Loucy (cell line): ENCODE measurements at regions not wholly inside any gene's neighbourhood (a gene's known extent, or its start where the extent isn't known, plus 50 kb on each side); places are given as distances from the start of the nearest gene placed in this dataset.

Experiments used
- H2AFZ ChIP-seq: fragments of 200-600 bp; sonication (generic); 2 replicates; pipeline ENCODE4 v1.6.0; 2016; ENCODE audit warnings: antibody characterized with exemption, mild to moderate bottlenecking, low read length, moderate library complexity
- H3F3A ChIP-seq: fragments of 200-600 bp; 2 replicates; pipeline ENCODE4 v1.6.0; 2016; ENCODE audit warnings: antibody characterized with exemption, low read depth, mild to moderate bottlenecking
- H3K27me3 ChIP-seq: fragments of 200-600 bp; sonication (generic); 2 replicates; pipeline ENCODE4 v1.6.1; 2014; ENCODE audit warnings: low read length, mild to moderate bottlenecking; ENCODE audit not compliant: insufficient read depth, poor library complexity, severe bottlenecking
- H3K36me3 ChIP-seq: fragments of 200-600 bp; sonication (generic); 2 replicates; pipeline ENCODE4 v1.6.1; 2016; ENCODE audit warnings: low read length; ENCODE audit not compliant: insufficient read depth
- H3K4me1 ChIP-seq: fragments of 200-600 bp; sonication (generic); 2 replicates; pipeline ENCODE4 v1.5.1; 2014; ENCODE audit warnings: low read length, mild to moderate bottlenecking; ENCODE audit not compliant: insufficient read depth, poor library complexity, severe bottlenecking
- H3K4me2 ChIP-seq: fragments of 200-600 bp; sonication (generic); 2 replicates; pipeline ENCODE4 v1.6.0; 2014; ENCODE audit warnings: antibody characterized with exemption, low read length, low read depth, mild to moderate bottlenecking; ENCODE audit not compliant: poor library complexity, severe bottlenecking
- H3K4me3 ChIP-seq: fragments of 200-600 bp; sonication (generic); 2 replicates; pipeline ENCODE4 v1.5.1; 2014; ENCODE audit warnings: low read length, mild to moderate bottlenecking, mixed read lengths; ENCODE audit not compliant: poor library complexity, severe bottlenecking
- H3K79me2 ChIP-seq: fragments of 200-600 bp; sonication (generic); 2 replicates; pipeline ENCODE4 v1.6.1; 2014; ENCODE audit warnings: low read length; ENCODE audit not compliant: insufficient read depth
- H3K9ac ChIP-seq: fragments of 200-600 bp; sonication (generic); 2 replicates; pipeline ENCODE4 v1.6.0; 2014; ENCODE audit warnings: mild to moderate bottlenecking, low read depth, low read length, moderate library complexity; ENCODE audit not compliant: poor library complexity, severe bottlenecking
- H3K9me2 ChIP-seq: fragments of 200-600 bp; sonication (generic); replicated peaks from 2 replicates; pipeline ENCODE4 v1.6.1; 2016; ENCODE audit warnings: low read depth, low read length, mixed read lengths
- H3K9me3 ChIP-seq: fragments of 200-600 bp; sonication (generic); 2 replicates; pipeline ENCODE4 v1.6.1; 2014; ENCODE audit warnings: mild to moderate bottlenecking, antibody characterized with exemption, low read length, low read depth; ENCODE audit not compliant: insufficient read depth
- H4K20me1 ChIP-seq: fragments of 200-600 bp; sonication (generic); 2 replicates; pipeline ENCODE4 v1.6.0; 2014; ENCODE audit warnings: antibody characterized with exemption, low read length, mild to moderate bottlenecking; ENCODE audit not compliant: insufficient read depth, poor library complexity, severe bottlenecking
- CTCF ChIP-seq: fragments of 200-600 bp; sonication (generic); conservative IDR thresholded peaks from 2 replicates; pipeline ENCODE4 v1.5.1; 2014; ENCODE audit warnings: mild to moderate bottlenecking, antibody characterized with exemption, low read length
- EZH2phosphoT487 ChIP-seq: fragments of 200-600 bp; IDR thresholded peaks from 2 replicates; pipeline ENCODE4 v1.6.1; 2018; ENCODE audit warnings: antibody characterized with exemption, mild to moderate bottlenecking, moderate library complexity, borderline replicate concordance

- no peak overlapping the region for H3K4me3 ChIP-seq
- H3K9me2 ChIP-seq: no peaks in the 10 kb centered on the region
- H3K4me2 ChIP-seq: no peak overlapping the region
- no peak for TF ChIP-seq EZH2phosphoT487
- no peak for TF ChIP-seq CTCF
- no peaks in the 10 kb centered on the region for H3K9me3 ChIP-seq
- H3K27me3 ChIP-seq: no peaks in the 10 kb centered on the region
- H3K36me3 ChIP-seq: no peaks in the 10 kb centered on the region
- no peaks in the 10 kb centered on the region for H3K79me2 ChIP-seq
- H3K9ac ChIP-seq: no peak overlapping the region
- no peaks in the 10 kb centered on the region for H4K20me1 ChIP-seq
- H3K4me1 ChIP-seq: no peaks in the 10 kb centered on the region
- no peaks in the 10 kb centered on the region for H3F3A ChIP-seq
- no peak overlapping the region for H2AFZ ChIP-seq
Measured at GRCh38 chr9:103981912-103982311, 112.2 kb upstream of the SMC2 start.

- no peaks in the 10 kb centered on the region for H3K79me2 ChIP-seq
- no peaks in the 10 kb centered on the region for H4K20me1 ChIP-seq
- no peaks in the 10 kb centered on the region for H3F3A ChIP-seq
- no peaks in the 10 kb centered on the region for H3K9me2 ChIP-seq
- no peaks in the 10 kb centered on the region for H3K9me3 ChIP-seq
- H2AFZ ChIP-seq: no peak overlapping the region
- no peak overlapping the region for H3K4me2 ChIP-seq
- TF ChIP-seq CTCF (no peak), EZH2phosphoT487 (no peak)
- no peaks in the 10 kb centered on the region for H3K36me3 ChIP-seq
- no peaks in the 10 kb centered on the region for H3K27me3 ChIP-seq
- no peaks in the 10 kb centered on the region for H3K4me1 ChIP-seq
- no peak overlapping the region for H3K9ac ChIP-seq
- no peak overlapping the region for H3K4me3 ChIP-seq
Measured at GRCh38 chr9:103985077-103985476, 109.0 kb upstream of the SMC2 start.

DNA sequence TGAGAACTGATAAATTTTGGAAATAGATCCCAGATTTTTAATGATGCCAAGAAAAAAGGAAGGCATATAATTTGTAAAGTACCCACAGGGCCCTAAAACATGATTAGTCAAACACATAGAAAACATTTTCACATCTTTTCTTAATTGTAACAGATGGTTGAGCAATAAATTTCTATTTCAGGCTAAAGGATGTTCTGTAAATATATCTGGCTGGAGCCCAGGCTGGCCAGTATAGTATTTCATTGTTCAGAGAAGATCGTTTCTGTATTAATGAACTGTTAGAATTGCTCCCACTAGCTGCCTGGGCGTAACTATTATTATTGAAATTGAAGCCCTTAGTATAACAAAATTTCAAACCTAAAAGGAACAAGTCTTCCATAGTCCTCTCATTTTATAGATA lies 105.3 kb upstream of the SMC2 start:
- TF ChIP-seq CTCF: no peak
- no peak for TF ChIP-seq EZH2phosphoT487
- no peaks in the 10 kb centered on the region for H4K20me1 ChIP-seq
- H3K36me3 ChIP-seq: no peaks in the 10 kb centered on the region
- H3K4me3 ChIP-seq: no peak overlapping the region
- H3K9me3 ChIP-seq: no peaks in the 10 kb centered on the region
- no peaks in the 10 kb centered on the region for H3K9me2 ChIP-seq
- no peak overlapping the region for H2AFZ ChIP-seq
- H3F3A ChIP-seq: no peaks in the 10 kb centered on the region
- no peaks in the 10 kb centered on the region for H3K4me1 ChIP-seq
- no peak overlapping the region for H3K9ac ChIP-seq
- no peak overlapping the region for H3K4me2 ChIP-seq
- no peaks in the 10 kb centered on the region for H3K79me2 ChIP-seq
- H3K27me3 ChIP-seq: no peaks in the 10 kb centered on the region
